ENCODE measurements at regions not wholly inside any gene's neighbourhood (a gene's known extent, or its start where the extent isn't known, plus 50 kb on each side); places are given as distances from the start of the nearest gene placed in this dataset.
"Not testable (repeated sequence)": the region's sequence is repeated elsewhere in the genome, so short reads cannot be mapped to it uniquely, and the experiment has no call there.

DNA sequence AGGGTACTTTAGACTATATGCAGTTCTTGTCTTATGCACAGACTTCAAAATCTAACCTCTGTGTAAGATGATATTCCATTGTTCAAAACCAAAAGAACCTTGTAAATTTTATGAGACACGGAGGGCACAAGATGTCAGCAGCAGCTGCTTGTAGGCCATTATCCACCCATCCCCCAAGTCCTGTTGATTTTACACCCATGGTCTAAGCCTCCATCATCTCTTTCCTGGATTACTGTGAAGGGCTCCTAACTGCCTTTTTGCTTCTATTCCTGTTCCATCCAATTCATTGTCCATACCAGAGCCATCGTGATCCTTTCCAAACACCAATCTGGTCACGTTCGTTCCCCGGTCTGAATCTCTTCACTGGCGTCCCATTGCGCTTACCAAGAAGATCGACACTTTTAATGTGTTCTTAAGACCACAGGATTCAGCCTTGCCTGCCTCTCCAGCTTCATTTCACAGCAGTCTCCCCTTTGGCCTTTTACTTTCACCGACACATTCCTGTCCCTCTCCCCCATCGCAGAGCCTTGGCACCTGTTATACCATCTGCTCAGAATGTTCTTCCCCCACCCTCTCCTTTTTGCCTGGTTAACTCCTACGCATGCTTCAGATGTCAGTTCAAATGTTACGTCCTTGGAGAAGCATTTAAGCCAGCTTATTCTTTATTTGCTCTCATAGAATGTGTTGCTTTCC lies 107.3 kb upstream of the POU3F1 start:
- DNase-seq: no peak

DNA sequence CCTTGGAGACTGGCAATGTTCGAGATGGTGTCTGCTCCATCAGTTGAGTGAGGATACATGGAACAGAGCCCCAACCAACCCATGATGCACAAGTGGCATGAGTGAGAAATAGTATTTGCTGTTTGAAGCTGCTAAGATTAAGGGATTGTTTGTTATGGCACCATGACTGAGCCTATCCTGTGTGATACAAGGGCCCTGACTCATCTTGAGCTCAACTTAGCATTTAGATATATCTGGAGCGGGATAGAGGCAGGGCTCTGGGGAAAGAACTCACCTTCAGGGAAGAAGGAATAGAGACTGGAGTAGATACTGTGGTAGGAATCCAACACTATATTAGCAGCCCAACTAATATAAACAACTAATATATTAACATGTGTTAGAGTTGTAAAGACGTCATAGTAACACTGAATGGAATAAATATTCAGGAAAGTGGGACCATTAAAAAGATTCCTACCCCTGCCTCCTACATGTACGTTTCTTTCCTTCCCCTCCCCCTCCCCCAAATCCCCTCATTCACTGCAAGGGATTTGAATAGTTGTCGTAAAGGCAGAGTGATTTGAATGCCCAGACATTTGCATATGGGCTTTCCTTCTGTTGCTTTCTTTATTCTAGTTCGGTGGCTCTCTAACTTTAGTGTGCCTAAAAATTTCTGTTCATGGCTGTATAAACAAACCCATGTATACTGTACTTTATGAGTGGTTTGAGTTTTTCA lies 106.6 kb upstream of the POU3F1 start:
- no peak for DNase-seq

DNA sequence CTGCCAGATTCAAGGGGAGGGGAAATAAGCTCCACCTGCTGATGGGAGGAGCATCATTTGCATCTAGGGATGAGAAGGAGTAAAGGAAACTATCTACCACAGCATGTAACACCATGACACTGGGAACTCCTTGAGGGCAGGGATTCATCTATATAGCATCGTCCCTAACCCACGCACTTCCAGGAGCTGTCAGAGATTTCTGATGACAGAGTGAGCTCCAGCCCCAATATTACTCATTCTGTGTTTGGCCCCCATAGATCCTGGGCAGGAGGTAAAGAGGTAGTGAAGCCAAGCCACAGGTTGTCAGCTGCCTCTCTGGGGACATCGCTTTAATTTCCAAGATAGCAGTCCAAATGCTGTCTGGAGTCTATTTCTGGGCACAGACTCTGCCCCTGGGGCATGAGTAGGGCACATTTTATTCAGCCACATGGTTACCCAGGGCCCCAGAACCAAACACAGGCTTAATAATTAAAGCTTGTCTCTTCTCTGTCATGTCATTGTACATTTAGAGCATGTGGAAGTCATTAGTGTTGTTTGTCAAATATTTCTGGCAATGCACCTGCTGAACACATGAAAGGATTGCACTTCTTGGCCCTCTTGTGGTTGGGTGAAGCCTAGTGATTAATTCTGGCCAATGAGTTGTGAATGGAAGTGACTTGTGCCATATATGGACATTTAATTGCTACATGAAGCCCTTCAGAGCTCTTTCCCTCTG lies 105.9 kb upstream of the POU3F1 start:
- DNase-seq: no peak

DNA sequence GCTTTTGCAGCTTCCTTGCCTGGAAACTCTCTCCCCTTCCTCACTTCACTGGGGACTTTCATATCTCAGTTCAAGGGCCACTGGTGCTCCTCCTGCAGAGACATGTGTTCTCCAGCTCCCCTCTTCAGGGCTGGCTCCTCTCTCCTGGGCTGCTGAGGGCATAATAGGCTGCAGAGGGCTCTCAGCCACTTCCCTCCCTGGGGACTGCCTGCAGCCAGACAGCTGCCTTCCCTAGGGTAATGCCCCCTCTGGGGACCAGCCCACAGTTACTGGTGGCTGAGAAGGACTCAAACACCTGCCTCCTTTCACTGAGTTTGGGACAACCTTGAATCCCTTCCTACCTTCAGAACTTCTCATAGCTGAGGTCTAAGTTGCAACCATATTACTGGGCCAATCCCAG lies 104.8 kb upstream of the POU3F1 start:
- DNase-seq: no peak

DNA sequence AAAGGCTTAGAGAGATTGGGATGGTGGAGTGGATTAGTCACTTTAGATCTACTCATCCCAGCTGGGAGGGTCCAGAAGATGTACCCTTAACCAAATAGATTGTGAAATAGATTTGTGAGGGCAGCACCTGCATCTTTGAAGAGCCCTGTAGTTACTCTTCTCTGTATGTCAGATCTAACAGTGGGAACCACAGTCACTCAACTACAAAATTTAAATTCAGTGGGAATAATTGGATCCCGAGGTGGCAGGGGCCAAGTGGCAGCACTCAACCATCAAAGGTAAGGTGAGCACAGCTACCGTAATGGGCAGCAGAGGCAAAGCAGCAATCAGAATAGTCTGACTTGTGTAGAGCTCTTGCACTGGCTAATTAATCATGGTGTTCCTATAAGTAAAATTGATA lies 99.5 kb upstream of the POU3F1 start:
- DNase-seq: not testable (repeated sequence)

DNA sequence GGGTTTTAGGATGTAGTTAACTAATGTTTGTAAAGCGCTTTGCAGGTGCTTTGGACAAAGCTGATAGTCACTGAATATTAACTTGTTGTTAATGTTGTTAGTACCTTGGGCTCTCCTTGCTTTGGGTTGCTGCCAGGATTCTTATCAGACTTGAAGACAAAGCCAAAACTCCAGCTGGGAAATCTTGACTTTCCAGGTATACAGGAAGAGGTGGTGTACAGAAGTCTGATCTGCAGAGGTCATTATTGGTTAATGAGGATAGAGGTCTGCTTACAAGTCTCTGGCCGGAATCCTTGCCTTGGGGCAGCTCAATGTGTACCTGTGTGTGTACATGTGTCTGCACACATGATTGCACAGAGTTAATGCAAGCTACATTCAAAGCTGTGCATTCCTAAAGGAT lies 96.0 kb upstream of the POU3F1 start:
- no peak for DNase-seq

DNA sequence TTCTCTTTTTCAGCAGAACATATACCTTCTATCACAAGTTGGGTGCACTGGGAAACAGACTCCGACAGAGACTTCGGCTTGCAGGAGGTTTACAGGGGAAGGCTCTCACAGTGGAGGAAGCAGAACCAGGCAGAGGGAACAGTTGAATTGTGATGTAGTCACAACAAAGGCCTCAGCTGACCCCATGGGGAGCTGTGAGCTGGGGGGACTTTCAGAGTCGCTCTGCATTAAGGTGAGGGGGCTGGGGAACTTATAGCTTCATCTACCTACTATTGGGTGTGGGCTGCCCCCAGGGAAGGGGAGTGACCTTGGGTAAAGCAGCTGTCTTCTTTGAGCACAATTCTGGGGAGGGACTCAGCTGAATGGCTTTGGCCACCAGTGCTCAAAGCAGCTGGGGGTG lies 94.9 kb upstream of the POU3F1 start:
- DNase-seq: no peak

DNA sequence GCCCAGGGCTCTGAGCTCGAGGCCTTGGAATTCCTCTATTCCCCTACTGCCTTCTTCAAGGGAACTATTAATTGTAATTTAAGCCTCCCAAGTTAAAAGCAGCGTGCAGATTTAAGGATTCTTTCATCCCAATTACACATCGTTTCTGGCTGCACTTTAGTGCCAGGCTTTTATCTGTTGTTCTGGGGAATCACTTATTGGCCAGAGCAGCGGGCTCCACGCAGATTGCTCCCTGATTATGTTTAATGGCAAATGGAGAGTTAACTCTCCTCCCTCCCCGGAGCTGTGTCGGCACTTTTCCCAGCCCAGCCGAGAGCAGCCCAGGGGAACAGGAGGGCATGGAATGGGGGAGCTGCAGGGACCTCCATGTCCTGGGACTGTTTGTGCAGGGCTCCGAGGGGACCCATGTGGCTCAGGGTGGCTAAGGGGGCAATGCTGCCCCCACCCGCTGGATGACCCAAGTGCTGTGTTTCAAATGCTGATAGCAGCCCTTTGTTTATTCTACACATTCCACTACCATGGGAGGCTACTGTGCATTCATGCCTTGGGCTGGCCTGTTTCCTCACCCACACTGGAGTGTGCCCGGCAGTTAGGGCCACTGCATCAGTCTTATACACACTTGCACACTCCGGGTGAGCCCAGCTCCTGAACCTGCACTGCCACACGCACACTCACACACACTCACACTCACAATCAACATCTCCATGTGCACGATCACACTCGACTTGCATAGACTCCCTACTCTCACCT lies 93.3 kb upstream of the POU3F1 start:
- DNase-seq: no peak

DNA sequence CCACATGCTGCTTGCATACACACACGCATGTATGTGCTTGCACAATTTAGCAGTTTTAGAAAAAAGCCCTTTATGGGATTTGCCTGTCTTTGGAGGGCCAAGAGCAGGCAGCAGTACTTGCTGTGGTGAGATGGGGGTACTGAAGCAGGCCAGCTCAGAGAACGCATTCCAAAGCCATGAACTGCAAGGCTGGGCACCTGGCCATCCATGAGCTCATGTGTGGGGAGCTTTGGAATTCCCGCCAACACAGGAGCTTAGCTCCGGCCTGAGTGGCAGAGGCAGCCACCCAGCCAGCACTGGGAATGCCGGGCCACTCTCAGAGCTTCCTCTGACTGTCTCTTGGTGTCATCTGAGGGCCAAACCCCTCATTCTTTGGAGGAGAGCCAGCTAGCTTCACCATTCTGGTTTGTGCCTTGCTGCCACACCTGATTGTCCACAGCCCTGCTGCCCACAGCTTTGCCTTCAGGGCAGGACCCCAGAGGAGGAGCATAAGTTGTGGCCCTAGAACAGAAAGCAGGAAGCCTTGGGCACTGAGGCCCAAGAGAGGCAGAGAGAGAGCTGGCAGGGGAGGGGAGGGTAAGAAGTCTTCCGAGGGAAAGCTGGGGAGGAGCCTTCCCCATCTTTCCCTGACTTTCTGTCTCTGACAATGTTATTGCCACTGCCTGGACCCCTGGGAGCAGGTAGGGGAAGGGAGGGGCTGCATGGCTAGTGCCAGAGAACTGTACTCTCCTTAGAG lies 92.1 kb upstream of the POU3F1 start:
- no peak for DNase-seq

DNA sequence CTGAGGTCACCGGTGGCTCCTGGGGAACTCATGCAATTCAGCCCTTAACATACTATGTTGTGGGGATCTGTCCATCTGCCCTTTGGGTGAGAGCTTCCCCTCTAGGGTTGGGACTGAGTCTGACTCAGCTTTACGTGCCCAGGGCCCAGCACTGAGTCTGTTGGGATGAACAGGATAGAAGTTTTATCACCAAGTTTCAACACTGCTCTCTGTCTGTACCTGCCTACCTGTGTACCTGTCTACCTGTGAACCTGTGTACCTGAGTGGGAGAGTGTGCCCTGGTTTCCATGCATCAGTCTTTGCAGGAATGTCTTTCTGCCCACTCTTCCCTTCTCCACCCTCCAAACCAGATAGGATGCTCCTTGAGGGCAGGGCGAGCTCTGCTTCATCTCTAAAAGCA lies 90.6 kb upstream of the POU3F1 start:
- DNase-seq: no peak

DNA sequence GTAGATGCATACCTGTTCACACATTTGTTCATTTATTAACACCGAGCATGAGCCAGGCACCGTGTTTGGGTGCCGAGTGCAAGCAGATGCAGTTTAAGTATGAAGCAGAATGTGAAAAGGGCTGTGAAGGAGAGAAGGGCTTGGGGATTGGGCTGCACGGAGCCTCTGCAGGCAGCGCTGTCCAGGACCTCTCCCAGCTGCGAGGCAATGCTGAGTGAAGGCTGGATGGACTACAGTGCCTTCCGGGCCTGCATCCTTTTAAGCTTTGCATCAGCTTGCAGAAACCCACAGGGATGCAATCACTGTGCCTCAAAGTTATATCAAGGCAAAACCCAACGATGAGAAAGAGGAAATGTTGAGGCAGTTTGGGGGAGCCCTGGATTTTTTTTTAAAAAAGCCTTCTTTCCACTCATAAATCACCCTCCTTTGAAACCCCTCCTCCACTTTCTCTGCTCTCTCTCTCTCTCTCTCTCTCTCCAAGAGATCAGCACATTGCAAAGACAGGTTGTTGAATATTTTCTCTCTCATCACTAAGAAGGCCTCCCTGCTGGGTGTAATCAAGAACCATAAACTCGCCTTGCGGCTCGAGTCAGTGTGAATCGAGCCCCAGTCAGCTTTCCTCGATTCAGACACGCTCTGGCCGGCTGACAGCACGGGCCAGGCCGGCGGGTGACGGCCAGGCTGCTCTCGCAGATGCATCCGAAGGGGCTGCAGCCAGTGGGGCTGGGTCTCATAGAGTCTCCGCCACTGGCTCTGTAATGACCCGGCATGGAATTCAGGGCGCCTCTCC lies 89.2 kb upstream of the POU3F1 start:
- DNase-seq: no peak

DNA sequence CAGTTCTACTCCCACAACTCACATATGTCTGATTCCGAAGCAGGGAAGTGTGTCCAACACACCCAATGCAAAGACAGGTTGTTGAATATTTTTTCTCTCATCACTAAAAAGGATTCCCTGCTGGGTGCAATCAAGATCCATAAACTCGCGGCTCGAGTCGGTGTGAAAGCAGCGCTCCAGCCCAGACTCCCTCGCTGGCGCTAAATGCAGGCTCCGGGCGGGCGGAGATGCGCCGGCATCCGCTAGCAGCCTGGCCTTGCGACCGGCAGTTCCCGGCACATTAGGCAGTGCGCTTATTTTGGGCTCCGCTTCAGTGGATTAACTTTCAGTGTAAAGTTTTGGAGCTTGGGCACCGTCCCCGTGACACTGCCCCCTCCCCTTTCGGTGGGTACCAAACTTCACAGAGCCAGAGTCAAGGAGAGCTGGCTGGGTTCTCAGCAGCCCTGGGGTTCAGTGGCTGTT lies 87.7 kb upstream of the POU3F1 start:
- DNase-seq: no peak

DNA sequence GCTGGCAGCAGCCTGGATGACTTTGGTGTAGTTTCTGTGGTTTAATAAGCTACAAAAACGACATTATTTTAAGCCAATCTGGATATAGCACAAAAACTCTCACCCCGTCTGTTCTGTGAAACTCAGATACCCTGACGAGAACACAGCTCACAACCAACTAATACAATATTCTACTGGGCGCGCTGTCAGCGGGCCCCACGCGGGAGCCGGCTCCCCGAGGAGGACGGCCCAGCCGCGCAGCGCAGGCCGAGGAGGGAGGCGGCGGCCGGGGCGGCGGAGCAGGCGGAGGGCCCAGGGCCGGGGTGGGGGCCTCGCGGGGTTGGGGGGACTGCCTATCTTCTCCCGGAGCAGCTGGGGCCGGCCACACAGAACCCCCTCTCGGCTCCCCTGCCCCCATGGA lies 87.2 kb upstream of the POU3F1 start:
- no peak for DNase-seq

DNA sequence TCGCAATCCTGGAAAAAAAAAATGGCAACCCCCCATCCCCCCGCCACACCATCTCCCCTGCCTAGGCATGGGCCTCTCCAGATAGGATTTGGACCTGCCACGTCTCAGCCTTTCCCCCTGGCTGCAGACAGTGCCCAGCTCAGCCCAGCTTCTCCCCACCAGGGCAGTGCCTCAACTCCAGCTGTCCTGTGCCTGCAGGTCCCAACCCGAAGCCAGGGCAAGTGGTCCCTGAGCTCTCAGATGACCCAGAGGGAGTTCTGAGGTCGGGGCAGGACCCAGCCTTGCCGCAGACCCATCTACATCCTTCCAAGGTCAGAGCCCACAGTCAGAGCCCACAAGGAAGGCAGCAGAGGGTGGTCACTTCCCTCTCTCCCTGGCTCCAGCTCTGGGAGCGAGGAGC lies 86.7 kb upstream of the POU3F1 start:
- no peak for DNase-seq

DNA sequence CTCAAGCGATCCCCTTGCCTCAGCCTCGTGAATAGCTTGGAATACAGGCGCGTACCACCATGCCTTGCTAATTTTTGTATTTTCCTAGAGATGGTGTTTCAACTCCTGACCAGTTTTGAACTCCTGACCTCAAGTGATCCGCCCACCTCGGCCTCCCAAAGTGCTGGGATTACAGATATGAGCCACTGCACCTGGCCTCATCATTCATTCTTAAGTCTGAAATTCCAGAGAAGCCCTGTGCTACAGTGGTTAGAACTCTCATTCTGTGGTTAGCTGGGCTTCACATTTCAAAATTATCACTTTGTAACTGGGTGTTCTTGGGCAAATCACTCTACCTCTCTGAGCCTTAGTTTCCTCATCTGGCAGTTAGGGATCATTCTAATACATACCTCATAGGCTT lies 86.1 kb upstream of the POU3F1 start:
- no peak for DNase-seq

DNA sequence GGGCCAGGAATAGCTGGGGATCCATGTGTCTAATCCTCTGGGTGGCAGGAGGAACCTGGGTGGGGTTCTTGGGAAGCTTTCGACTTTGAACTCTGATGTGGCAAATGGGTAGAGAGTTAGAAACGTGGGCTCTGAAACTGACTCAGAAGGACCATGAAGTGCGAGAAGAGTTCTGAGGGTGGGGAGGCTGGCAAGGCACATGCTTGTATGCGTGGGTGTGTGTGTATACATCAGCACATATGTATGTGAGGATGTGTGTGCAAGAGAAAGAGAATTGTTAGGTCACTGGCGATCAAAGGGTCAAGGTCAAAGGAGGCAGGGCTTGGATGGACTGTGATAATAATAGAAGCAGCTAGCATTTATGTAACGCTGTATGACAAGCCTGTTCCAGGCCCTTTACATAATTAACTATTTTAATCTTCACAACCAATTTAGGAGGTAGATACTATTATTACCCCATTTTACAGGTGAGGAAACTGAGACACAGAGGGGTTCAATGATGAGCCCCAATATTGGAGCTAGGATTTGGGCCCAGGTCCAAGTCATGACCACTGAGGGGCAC lies 84.5 kb upstream of the POU3F1 start:
- no peak for DNase-seq

DNA sequence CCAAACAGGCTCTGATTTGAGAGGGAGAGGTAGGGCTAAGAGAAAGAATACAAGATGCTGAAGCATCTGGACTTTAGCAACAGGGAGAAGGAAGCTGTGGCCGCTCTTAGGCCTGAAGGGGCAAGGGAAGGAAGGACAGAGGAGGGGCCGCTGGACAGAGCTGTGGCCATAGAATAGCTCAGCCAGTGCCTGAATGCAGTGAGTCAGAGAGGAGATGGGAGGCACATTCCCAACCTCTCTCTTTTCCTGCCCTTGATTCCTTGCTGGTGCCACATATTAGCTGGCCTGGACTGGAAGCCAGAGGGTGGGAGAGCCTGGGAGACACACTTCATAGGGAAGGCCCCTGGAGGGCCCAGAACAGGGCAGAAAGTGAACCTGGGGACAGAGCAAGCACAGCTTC lies 83.4 kb upstream of the POU3F1 start:
- DNase-seq: no peak

DNA sequence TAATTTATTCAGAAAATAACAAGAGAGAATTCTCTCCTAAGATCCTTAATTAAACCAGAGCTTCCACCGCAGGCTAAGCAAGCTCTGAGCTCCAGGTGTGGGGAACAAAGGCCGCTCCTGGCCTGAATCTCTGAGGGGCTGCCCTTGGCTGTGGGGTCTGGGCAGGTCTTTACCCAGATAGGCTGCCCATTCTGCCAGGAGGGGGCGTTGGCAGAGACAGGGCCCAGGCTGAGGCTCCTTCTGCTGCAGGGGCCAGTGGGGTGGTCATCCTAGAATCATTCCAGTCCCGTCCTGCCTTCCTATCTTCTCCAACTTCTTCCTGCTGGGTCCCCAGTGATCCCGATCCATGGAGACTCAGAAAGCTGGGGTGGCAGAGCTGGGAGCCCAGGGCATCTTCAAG lies 82.9 kb upstream of the POU3F1 start:
- DNase-seq: no peak

DNA sequence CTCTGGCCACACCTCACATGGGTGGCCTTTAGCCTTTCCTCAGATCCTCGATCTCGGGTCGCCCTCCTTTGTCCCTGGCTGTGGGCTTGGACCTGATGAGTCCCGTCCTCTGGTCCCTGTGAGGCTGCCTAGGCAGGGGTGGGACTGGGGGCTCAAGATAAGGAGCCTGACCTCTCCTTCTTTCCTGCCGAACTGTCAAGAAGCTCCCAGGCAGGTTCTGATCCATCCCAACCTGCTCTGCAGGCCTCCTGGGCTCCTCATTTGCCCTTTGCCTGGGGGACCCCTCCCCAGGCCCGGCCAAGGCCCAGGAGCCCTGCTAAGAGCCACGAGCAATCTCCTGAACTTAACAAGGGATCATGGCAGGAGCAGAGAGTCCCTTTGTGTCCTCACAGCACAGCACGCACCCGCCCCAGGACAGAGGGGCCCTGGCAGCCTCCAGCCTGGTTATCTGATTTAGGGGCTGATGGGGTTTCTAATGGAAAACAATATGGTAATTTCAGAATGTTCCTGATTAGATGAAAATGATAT lies 82.4 kb upstream of the POU3F1 start:
- DNase-seq: no peak

DNA sequence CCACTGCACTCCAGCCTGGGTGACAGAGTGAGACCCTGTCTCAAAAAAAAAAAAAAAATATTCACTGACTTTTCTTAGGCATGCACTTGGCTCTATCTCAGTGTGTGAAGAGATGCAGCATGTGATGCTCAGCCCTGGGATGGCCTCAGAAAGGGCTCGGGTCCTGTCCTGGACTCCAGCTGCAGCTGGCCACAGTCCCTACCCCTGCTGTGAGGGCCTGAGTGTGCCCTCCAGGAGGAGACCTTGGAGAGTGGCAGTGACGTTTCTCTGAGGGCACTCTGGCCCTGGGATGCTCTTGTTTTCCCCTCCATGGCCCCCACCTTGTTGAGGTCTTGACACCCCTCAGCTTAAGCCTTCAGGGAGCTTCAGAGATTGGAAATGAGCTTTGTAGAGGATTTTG lies 81.9 kb upstream of the POU3F1 start:
- no peak for DNase-seq

DNA sequence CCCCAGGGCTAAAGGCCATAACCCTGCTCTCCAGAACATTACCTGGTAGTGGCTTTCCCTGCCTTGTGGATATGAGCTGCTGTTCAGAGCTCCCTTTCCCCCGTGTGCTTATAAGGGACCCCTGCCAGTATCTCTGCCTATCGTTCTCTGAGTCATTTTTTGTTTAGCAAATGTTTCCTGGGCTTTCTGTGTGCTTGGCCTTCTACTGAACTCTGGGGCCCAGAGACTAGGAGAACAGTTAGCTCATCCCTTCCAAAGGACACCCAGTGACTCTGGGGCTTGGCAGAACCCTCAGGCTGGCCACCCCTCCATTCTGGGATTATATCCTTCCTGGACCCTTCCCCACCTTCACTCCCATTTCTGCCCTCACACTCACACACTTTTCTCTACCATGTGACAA lies 80.8 kb upstream of the POU3F1 start:
- DNase-seq: no peak
